ENCODE measurements at regions not wholly inside any gene's neighbourhood (a gene's known extent, or its start where the extent isn't known, plus 50 kb on each side); places are given as distances from the start of the nearest gene placed in this dataset.
"Not testable (repeated sequence)": the region's sequence is repeated elsewhere in the genome, so short reads cannot be mapped to it uniquely, and the experiment has no call there.

- no peak for DNase-seq
Observed at GRCh38 chr6:81900616-81901015, 148.1 kb upstream of the TENT5A start.

GRCh38 chr6:81897793-81898192 is 145.3 kb upstream of the TENT5A start:
- no peak for DNase-seq

GRCh38 chr6:81896525-81897503 is 144.3 kb upstream of the TENT5A start:
- DNase-seq, result no peak

GRCh38 chr6:81895511-81896185 is 143.2 kb upstream of the TENT5A start:
- no peak for DNase-seq

GRCh38 chr6:81894788-81895271 is 142.3 kb upstream of the TENT5A start:
- DNase-seq, result no peak

- no peak for DNase-seq
Observed at GRCh38 chr6:81894306-81894705, 141.8 kb upstream of the TENT5A start.

GRCh38 chr6:81892891-81893290 is 140.4 kb upstream of the TENT5A start:
- DNase-seq, result no peak

GRCh38 chr6:81891874-81892273 is 139.4 kb upstream of the TENT5A start:
- no peak for DNase-seq

GRCh38 chr6:81890846-81891245 is 138.4 kb upstream of the TENT5A start:
- DNase-seq, result no peak

- no peak for DNase-seq
Observed at GRCh38 chr6:81889377-81890053, 137.0 kb upstream of the TENT5A start.

GRCh38 chr6:81886909-81887308 is 134.4 kb upstream of the TENT5A start:
- not testable (repeated sequence) for DNase-seq

GRCh38 chr6:81886157-81886556 is 133.7 kb upstream of the TENT5A start:
- DNase-seq, result no peak

GRCh38 chr6:81881660-81882059 is 129.2 kb upstream of the TENT5A start:
- DNase-seq, result no peak

GRCh38 chr6:81878479-81878878 is 126.0 kb upstream of the TENT5A start:
- no peak for DNase-seq

GRCh38 chr6:81876971-81877370 is 124.5 kb upstream of the TENT5A start:
- DNase-seq, result no peak

GRCh38 chr6:81875782-81876293 is 123.4 kb upstream of the TENT5A start:
- no peak for DNase-seq

- DNase-seq, result not testable (repeated sequence)
Observed at GRCh38 chr6:81869749-81870508, 117.4 kb upstream of the TENT5A start.

GRCh38 chr6:81865712-81866111 is 113.2 kb upstream of the TENT5A start:
- no peak for DNase-seq

- DNase-seq, result no peak
Observed at GRCh38 chr6:81864124-81864523, 111.6 kb upstream of the TENT5A start.

GRCh38 chr6:81863123-81863522 is 110.6 kb upstream of the TENT5A start:
- no peak for DNase-seq

- no peak for DNase-seq
Observed at GRCh38 chr6:81861281-81861680, 108.8 kb upstream of the TENT5A start.

GRCh38 chr6:81859884-81860283 is 107.4 kb upstream of the TENT5A start:
- DNase-seq, result no peak

Measured in bone marrow (tissue), 2 donors.